Loucy (cell line): ENCODE measurements at regions not wholly inside any gene's neighbourhood (a gene's known extent, or its start where the extent isn't known, plus 50 kb on each side); places are given as distances from the start of the nearest gene placed in this dataset.

Experiments
- CTCF ChIP-seq: fragments of 200-600 bp; sonication (generic); conservative IDR thresholded peaks from 2 replicates; pipeline ENCODE4 v1.5.1; 2014; ENCODE audit warnings: mild to moderate bottlenecking, antibody characterized with exemption, low read length
- EZH2phosphoT487 ChIP-seq: fragments of 200-600 bp; IDR thresholded peaks from 2 replicates; pipeline ENCODE4 v1.6.1; 2018; ENCODE audit warnings: antibody characterized with exemption, mild to moderate bottlenecking, moderate library complexity, borderline replicate concordance

- no peak for TF ChIP-seq CTCF
- no peak for TF ChIP-seq EZH2phosphoT487
Measured at GRCh38 chr3:65233561-65233960, 545.8 kb upstream of the ADAMTS9 start.
